ENCODE measurements at regions not wholly inside any gene's neighbourhood (a gene's known extent, or its start where the extent isn't known, plus 50 kb on each side); places are given as distances from the start of the nearest gene placed in this dataset.

DNA sequence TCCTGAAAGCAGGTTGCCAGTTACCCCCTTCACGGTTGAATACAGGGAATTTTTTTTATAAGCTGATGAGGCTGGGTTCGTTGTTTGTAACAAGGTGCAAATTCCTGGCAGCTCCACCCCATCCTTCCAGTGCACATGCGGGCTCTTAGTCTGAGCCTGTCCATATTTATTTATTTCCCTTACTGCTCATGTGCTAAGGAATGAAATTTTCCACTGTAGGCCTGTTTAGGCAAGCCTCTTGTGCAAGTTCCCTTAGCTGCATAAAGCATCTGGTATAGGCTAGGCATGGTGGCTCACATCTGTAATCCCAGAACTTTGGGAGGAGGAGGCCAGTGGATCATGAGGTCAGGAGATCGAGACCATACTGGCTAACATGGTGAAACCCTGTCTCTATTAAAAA is 560.9 kb upstream of the PCDH9 start (continued):
- TF ChIP-seq, protein P1, sequence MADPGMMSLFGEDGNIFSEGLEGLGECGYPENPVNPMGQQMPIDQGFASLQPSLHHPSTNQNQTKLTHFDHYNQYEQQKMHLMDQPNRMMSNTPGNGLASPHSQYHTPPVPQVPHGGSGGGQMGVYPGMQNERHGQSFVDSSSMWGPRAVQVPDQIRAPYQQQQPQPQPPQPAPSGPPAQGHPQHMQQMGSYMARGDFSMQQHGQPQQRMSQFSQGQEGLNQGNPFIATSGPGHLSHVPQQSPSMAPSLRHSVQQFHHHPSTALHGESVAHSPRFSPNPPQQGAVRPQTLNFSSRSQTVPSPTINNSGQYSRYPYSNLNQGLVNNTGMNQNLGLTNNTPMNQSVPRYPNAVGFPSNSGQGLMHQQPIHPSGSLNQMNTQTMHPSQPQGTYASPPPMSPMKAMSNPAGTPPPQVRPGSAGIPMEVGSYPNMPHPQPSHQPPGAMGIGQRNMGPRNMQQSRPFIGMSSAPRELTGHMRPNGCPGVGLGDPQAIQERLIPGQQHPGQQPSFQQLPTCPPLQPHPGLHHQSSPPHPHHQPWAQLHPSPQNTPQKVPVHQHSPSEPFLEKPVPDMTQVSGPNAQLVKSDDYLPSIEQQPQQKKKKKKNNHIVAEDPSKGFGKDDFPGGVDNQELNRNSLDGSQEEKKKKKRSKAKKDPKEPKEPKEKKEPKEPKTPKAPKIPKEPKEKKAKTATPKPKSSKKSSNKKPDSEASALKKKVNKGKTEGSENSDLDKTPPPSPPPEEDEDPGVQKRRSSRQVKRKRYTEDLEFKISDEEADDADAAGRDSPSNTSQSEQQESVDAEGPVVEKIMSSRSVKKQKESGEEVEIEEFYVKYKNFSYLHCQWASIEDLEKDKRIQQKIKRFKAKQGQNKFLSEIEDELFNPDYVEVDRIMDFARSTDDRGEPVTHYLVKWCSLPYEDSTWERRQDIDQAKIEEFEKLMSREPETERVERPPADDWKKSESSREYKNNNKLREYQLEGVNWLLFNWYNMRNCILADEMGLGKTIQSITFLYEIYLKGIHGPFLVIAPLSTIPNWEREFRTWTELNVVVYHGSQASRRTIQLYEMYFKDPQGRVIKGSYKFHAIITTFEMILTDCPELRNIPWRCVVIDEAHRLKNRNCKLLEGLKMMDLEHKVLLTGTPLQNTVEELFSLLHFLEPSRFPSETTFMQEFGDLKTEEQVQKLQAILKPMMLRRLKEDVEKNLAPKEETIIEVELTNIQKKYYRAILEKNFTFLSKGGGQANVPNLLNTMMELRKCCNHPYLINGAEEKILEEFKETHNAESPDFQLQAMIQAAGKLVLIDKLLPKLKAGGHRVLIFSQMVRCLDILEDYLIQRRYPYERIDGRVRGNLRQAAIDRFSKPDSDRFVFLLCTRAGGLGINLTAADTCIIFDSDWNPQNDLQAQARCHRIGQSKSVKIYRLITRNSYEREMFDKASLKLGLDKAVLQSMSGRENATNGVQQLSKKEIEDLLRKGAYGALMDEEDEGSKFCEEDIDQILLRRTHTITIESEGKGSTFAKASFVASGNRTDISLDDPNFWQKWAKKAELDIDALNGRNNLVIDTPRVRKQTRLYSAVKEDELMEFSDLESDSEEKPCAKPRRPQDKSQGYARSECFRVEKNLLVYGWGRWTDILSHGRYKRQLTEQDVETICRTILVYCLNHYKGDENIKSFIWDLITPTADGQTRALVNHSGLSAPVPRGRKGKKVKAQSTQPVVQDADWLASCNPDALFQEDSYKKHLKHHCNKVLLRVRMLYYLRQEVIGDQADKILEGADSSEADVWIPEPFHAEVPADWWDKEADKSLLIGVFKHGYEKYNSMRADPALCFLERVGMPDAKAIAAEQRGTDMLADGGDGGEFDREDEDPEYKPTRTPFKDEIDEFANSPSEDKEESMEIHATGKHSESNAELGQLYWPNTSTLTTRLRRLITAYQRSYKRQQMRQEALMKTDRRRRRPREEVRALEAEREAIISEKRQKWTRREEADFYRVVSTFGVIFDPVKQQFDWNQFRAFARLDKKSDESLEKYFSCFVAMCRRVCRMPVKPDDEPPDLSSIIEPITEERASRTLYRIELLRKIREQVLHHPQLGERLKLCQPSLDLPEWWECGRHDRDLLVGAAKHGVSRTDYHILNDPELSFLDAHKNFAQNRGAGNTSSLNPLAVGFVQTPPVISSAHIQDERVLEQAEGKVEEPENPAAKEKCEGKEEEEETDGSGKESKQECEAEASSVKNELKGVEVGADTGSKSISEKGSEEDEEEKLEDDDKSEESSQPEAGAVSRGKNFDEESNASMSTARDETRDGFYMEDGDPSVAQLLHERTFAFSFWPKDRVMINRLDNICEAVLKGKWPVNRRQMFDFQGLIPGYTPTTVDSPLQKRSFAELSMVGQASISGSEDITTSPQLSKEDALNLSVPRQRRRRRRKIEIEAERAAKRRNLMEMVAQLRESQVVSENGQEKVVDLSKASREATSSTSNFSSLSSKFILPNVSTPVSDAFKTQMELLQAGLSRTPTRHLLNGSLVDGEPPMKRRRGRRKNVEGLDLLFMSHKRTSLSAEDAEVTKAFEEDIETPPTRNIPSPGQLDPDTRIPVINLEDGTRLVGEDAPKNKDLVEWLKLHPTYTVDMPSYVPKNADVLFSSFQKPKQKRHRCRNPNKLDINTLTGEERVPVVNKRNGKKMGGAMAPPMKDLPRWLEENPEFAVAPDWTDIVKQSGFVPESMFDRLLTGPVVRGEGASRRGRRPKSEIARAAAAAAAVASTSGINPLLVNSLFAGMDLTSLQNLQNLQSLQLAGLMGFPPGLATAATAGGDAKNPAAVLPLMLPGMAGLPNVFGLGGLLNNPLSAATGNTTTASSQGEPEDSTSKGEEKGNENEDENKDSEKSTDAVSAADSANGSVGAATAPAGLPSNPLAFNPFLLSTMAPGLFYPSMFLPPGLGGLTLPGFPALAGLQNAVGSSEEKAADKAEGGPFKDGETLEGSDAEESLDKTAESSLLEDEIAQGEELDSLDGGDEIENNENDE (IDR thresholded peaks at IDR 0.05; ENCODE audit: insufficient replicate concordance, low read length), result no peak
- no peak for TF ChIP-seq FOSL1 (IDR thresholded peaks at IDR 0.05; ENCODE audit: insufficient read depth, low read depth, low read length)
- no peak for TF ChIP-seq RBBP5 (IDR thresholded peaks at IDR 0.05; ENCODE audit: borderline replicate concordance, low read depth, low read length)
- no peak for TF ChIP-seq TBP (IDR thresholded peaks at IDR 0.05; ENCODE audit: low read depth, low read length)
- no peak for TF ChIP-seq EZH2 (IDR thresholded peaks at IDR 0.05; ENCODE audit: low read depth, low read length, severe bottlenecking)
- TF ChIP-seq, protein P2, sequence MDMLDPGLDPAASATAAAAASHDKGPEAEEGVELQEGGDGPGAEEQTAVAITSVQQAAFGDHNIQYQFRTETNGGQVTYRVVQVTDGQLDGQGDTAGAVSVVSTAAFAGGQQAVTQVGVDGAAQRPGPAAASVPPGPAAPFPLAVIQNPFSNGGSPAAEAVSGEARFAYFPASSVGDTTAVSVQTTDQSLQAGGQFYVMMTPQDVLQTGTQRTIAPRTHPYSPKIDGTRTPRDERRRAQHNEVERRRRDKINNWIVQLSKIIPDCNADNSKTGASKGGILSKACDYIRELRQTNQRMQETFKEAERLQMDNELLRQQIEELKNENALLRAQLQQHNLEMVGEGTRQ (IDR thresholded peaks at IDR 0.05; ENCODE audit: low read length), result no peak
- no peak for TF ChIP-seq GABPA (IDR thresholded peaks at IDR 0.05; ENCODE audit: borderline replicate concordance, insufficient read depth, low read length)
- no peak for TF ChIP-seq KDM5A (IDR thresholded peaks at IDR 0.05; ENCODE audit: low read length)
- TF ChIP-seq SIX5 (IDR thresholded peaks at IDR 0.05; ENCODE audit: low read depth, low read length), result no peak
- no peak for TF ChIP-seq POU5F1 (IDR thresholded peaks at IDR 0.05; ENCODE audit: low read depth, low read length)
- no peak for TF ChIP-seq KDM1A (IDR thresholded peaks at IDR 0.05; ENCODE audit: borderline replicate concordance, low read length)

All from H1 (cell line).